CD4-positive, alpha-beta T cell treated with Interferon gamma for 1 hour (primary cell): ENCODE measurements at regions not wholly inside any gene's neighbourhood (a gene's known extent, or its start where the extent isn't known, plus 50 kb on each side); places are given as distances from the start of the nearest gene placed in this dataset.
"Not testable (repeated sequence)": the region's sequence is repeated elsewhere in the genome, so short reads cannot be mapped to it uniquely, and the experiment has no call there.

Source experiments
- DNase-seq: peaks from one replicate; pipeline ENCODE4 v3.0.0-alpha.2; 2020

GRCh38 chr11:43053638-43054412 lies 258.0 kb upstream of the API5 start:
- DNase-seq = no peak

DNA sequence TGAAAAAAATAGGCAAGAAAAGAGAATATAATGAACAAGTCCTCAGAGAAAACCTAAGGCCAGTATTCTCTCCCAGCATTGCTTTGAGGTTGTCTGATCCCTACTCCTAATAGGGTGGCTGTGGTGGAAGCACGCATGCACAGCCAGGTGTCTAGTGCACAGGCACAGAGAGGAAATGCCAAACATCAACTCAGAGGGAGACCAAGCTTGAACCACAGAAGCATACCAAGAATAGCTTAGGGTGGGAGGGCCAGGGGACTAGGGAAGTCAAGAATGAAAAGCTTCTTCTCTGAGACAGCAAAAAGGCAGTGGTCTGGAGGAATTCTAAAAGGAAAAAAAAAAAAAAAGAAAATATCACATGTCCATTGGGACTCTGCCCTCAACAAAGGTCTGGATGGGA lies 244.1 kb upstream of the API5 start:
- DNase-seq = no peak

GRCh38 chr11:43071338-43071737 lies 240.5 kb upstream of the API5 start:
- no peak for DNase-seq

DNA sequence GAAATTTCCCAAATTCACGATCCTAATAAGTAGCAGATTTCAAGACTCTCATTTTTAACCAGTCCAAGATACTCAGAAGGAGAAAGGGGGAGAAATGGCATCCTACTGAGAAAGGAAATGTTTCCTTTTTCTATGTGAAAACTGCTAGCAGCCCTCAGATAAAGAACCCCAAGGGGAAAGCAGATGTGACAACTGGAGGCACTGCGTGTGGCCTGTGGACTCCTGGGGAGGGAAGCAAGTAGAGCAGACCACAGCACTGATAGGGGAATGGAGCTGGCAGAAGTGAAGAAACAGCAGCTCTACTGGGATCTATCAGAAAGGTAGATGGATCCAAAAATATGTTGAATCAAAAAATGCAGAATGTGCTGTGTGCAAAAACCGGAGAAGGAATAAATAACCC lies 239.7 kb upstream of the API5 start:
- no peak for DNase-seq

DNA sequence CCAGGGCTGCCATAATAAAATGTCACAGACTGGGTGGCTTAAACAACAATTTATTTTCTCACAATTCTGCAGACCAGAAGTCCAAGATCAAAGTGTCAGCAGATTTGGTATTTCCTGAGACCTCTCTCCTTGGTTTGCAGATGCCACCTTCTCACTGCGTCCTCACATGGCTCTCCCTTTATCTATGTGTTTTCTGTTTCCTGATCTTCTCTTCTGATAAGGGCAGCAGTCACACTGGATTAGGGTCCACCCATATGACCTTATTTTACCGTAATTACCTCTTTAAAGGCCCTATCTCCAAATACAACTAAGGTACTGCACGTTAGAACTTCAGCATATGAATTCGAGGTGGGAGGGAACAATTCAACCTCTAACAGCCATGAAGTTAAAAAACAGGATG lies 238.9 kb upstream of the API5 start:
- no peak for DNase-seq

- DNase-seq = no peak
These were observed 237.0 kb upstream of the API5 start for GRCh38 chr11:43074810-43075209.

DNA sequence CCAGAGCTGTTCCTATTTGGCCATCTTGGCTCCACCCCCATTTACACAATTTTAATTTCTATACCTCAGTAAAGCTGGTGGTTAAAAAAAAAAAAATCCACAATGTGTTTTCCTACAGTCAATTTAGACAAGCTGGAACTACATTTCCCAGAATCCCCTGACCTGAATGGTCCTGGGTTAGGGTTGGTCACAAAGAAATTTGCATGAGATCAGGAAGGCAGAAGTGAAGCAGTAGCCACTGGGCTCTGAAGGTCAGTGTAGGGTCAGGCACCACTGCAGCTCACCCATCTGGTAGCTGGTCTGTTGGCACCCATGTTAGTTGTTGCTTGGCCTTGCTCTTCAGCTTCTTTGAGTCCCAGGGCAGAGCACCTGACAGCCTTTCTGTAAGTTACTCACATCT lies 210.7 kb upstream of the API5 start:
- no peak for DNase-seq

- no peak for DNase-seq
These were observed 195.7 kb upstream of the API5 start for GRCh38 chr11:43116071-43116470.

DNA sequence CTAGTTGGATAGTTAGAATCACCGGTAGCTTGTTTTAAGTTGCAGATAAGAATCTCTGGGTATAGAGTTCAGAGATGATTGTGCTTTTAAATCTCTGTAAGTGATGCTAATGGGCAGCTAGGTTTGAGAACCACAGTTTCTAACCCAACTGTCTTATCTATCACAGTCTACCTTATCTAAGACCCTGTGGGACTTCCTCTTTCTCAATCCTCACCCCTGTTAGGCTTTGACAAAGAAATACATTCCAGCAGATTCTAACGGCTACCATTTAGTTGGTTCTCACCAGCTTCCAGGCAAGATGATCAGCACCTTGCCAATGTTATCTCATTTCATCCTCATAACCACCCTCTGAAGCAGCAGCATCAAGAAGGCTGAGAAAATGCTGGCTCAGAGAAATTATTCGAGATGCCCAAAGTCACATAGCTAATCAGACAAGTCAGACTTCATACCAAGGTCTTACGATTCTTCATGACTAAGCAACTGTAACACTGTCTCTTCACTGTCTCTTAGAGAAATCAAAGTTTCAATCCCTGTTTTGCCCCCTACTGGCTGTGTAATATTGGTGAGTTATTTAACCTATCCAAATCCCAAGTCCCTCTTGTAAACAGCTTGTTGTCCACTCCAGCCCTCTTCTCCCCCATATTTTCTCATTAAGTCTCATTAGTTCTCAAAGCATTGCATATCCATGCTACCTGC lies 192.4 kb upstream of the API5 start:
- no peak for DNase-seq

GRCh38 chr11:43122546-43122945 lies 189.2 kb upstream of the API5 start:
- no peak for DNase-seq

GRCh38 chr11:43123443-43123842 lies 188.4 kb upstream of the API5 start:
- DNase-seq = no peak

DNA sequence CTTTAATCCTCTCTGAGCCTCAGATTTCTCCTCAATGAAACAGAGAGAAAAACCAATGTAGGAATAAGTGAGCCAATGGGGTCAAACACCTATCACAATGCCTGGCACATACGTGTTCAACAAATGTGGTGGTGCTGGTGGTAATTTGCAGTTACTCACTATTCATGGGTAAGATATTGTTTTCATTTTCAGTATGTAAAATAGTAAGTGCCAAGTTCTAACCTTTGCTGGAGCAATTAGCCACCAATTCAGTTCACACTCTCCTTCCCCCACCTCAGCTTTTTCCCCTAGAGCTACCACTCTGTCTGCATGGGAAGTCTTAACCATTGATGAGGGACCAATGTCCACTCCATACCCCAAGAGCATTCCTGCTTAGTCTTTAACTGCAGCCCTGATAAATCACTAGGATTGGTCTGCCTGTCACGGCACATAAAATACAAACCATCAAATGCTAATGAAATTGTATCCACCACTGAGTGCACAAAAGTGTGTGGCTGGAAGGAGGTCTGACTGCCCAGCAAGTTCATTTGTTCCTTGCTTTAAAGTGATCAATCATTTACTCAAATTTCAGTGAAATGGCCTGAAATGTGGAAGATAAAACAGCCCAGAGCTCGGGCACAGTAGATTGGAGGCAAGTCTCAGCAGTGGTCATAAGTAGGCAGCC lies 187.4 kb upstream of the API5 start:
- no peak for DNase-seq

GRCh38 chr11:43129329-43129728 lies 182.5 kb upstream of the API5 start:
- DNase-seq = no peak

GRCh38 chr11:43130616-43131015 lies 181.2 kb upstream of the API5 start:
- no peak for DNase-seq

DNA sequence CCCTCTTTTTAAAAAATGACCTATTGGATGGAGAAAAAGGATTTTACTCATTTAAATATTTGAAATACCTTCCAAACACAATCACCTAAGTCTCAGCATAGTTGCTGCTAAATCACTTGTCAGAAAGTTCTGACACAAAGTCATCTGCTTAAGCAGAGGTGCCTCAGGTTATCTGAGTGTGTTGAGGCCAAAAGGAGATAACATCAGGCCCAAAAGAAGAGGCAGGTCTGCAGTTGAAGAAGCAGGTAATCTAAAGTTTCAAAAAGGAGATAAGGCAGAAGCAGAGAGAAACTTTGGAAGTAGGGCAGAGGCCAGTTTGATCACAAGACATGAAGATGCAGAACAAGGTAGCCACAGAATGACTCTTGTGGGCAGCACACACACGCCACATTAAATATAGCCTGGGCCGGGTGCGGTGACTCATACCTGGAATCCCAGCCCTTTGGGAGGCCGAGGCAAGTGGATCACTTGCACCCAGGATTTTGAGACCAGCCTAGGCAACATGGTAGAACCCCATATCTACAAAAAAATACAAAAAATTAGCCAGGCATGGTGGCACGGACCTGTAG lies 175.7 kb upstream of the API5 start:
- no peak for DNase-seq

DNA sequence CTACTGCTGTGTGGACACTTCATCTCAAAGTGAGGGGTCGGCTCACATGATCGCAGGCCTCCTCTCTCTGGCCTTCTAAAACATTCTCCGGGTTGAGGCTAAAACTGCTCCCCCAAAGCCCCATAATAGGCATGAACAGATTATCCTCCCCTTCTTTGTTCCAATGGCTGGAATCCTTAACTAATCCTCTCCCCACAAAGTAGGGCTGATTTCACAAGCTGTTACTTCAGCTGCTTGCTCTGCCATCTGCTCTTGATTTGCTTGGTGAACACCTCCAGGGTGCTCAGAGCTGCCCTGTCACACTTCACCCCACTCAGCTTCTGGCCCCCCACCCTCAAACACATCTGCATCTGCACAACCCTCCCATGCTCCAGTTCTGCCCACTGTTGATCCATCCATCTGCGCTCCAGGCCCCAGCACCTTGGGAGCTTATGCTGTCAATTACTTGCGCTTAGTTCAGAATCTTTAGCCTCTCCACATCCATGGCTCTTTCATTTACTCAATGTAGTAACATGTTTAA lies 173.1 kb upstream of the API5 start:
- no peak for DNase-seq

GRCh38 chr11:43145653-43146052 lies 166.1 kb upstream of the API5 start:
- DNase-seq = no peak

DNA sequence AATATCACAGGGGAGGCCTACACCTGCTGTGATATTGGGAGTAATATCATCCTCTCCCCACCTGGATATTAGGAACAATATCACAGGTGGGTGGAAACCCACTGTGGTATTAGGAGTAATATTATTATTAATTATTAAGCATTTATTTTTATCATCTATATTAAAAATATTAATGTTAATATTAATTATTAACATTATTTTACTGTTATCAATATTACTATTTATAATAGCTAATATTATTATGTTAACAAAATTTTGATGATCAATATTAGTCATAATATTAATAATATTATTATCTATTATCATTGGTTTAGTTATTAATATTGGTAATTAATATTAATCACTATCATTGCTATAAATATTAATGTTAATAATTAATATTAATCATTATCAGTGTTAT lies 161.1 kb upstream of the API5 start:
- DNase-seq = no peak

DNA sequence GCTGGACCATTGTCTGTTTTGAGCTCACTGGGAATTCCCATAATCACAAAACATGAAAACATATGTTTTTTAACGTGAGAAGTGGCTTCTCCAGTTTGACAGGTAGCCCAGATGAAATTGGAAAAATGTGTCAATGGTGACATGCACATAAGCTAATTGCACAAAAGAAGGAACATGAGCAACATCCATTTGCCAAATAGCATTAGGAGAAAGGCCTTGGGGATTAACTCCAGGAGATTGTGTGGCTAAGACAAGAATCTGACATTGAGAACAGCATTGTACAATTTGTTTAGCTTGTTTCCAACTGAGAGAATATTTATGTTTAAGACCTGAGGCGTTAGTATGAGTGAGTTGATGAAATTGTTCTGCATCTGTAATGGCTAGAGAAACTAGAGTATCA lies 147.0 kb upstream of the API5 start:
- DNase-seq = no peak

DNA sequence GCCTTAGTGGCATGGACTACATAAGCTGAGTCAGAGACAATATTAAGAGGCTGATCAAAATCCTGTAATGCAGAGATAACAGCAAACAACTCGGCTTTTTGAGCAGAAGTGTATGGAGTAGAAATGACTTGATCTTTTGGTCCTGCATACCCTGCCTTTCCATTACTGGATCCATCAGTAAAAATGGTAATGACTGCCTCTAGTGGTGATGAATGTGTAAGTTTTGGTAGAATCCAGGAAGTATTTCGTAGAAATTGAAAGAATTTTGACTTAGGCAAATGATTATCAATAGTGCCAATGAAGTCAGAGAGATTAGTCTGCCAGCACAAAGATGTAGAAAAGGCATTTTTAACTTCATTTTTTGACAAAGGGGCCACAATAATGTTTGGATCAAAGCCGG lies 146.4 kb upstream of the API5 start:
- DNase-seq = not testable (repeated sequence)

DNA sequence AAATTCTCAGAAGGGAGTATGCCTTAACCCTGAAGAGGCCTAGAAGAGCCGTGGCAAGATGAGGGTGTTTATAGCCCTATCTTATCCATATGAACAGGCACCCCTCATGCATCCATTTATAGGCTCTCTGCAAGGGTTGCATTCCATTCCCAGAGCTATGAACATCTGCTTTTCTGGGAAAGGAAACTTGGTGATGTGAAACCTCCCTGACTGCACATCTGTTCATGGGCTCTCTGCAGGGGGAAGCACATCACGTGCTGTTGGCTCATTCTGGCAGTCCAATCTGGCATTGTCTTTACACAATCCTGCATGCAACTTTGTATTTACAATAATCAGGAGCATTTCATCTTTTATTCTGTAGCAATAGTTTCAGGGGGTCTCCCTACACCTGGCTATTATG lies 143.6 kb upstream of the API5 start:
- not testable (repeated sequence) for DNase-seq

DNA sequence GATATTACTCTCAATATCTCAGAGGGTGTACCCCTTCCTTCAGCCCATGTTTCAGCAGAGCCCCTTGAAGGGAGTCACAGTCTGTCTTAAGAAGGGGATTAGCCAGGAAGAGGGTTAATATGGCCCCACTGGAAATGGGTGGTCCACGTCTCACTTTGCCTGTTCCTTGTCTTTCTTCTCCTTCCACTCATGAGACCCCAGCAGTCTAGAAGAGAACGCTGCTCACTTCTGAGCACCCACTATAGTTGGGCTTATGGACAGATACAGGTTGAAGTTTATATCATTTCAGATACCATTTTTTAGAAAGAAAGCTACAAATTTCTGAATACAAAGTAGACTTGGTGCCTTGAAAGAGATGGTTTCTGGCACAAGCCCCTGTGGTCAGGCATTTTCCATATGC lies 139.3 kb upstream of the API5 start:
- no peak for DNase-seq

GRCh38 chr11:43177975-43178374 lies 133.8 kb upstream of the API5 start:
- no peak for DNase-seq

DNA sequence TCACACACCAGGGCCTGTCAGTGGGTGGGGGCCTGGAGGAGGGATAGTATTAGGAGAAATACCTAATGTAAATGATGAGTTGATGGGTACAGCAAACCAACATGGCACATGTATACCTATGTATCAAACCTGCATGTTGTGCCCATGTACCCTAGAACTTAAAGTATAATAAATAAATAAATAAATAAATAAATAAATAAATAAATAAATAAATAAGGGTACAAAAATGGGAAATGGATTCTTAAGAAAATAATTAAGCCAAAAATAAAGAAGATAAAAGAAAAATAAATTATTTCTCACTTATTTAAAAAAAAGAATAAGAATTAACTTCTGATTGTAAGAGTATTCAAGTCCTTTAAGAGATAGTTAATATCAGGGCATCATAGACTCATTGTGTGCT lies 117.3 kb upstream of the API5 start:
- DNase-seq = not testable (repeated sequence)
